NCI-H524 treated with DMSO at 0.1 percent for 48 hours (cell line): ENCODE measurements at regions not wholly inside any gene's neighbourhood (a gene's known extent, or its start where the extent isn't known, plus 50 kb on each side); places are given as distances from the start of the nearest gene placed in this dataset.
"Not testable (repeated sequence)": the region's sequence is repeated elsewhere in the genome, so short reads cannot be mapped to it uniquely, and the experiment has no call there.

ENCODE experiments used
- DNase-seq: peaks from one replicate; lab custom pipeline; 2025; lab: John Stamatoyannopoulos, UW

GRCh38 chr13:112145551-112146360, 78.8 kb downstream of the SOX1 start:
- DNase-seq = no peak

- DNase-seq = no peak
These were observed 83.4 kb downstream of the SOX1 start for GRCh38 chr13:112150352-112150751.

- no peak for DNase-seq
These were observed 85.9 kb downstream of the SOX1 start for GRCh38 chr13:112152846-112153245.

GRCh38 chr13:112153364-112153763, 86.4 kb downstream of the SOX1 start:
- DNase-seq = no peak

- no peak for DNase-seq
These were observed 86.9 kb downstream of the SOX1 start for GRCh38 chr13:112153846-112154245.

- DNase-seq = no peak
These were observed 87.5 kb downstream of the SOX1 start for GRCh38 chr13:112154301-112155060.

- DNase-seq = no peak
These were observed 92.0 kb downstream of the SOX1 start for GRCh38 chr13:112158961-112159360.

GRCh38 chr13:112159575-112160547, 92.9 kb downstream of the SOX1 start:
- no peak for DNase-seq

- DNase-seq = no peak
These were observed 93.6 kb downstream of the SOX1 start for GRCh38 chr13:112160558-112160957.

GRCh38 chr13:112161521-112162301, 94.8 kb downstream of the SOX1 start:
- DNase-seq = no peak

- not testable (repeated sequence) for DNase-seq
These were observed 97.0 kb downstream of the SOX1 start for GRCh38 chr13:112163691-112164660.

GRCh38 chr13:112165712-112166111, 98.8 kb downstream of the SOX1 start:
- no peak for DNase-seq

GRCh38 chr13:112168761-112169160, 101.8 kb downstream of the SOX1 start:
- DNase-seq = no peak

GRCh38 chr13:112169941-112170822, 103.2 kb downstream of the SOX1 start:
- no peak for DNase-seq

GRCh38 chr13:112170823-112171569, 104.0 kb downstream of the SOX1 start:
- no peak for DNase-seq

- DNase-seq = no peak
These were observed 104.6 kb downstream of the SOX1 start for GRCh38 chr13:112171570-112171965.

- DNase-seq = no peak
These were observed 105.1 kb downstream of the SOX1 start for GRCh38 chr13:112172017-112172416.

- no peak for DNase-seq
These were observed 105.8 kb downstream of the SOX1 start for GRCh38 chr13:112172641-112173251.
